A549 (cell line): ENCODE measurements at regions not wholly inside any gene's neighbourhood (a gene's known extent, or its start where the extent isn't known, plus 50 kb on each side); places are given as distances from the start of the nearest gene placed in this dataset.

Source experiments
- CTCF ChIP-seq: fragments of >200 bp; sonication (Bioruptor Twin); formaldehyde crosslinking; IDR thresholded peaks from 3 replicates; pipeline ENCODE4 v1.5.1; 2016
- E2F6 ChIP-seq: IDR thresholded peaks from 2 replicates; pipeline ENCODE4 v1.6.1; 2012; ENCODE audit warnings: low read depth, borderline replicate concordance
- EP300 ChIP-seq, 2 experiments: fragments of >200 bp; sonication (Bioruptor Twin); formaldehyde crosslinking; IDR thresholded peaks; 2 replicates in 1 of 2; 3 replicates in 1 of 2; pipeline ENCODE4 v1.6.1; 2016 to 2017
- POLR2A ChIP-seq: IDR thresholded peaks from 2 replicates; pipeline ENCODE4 v1.6.1; 2012; ENCODE audit warnings: mild to moderate bottlenecking, low read length
- RAD21 ChIP-seq, 2 experiments: fragments of >200 bp in 1 of 2; sonication (Bioruptor Twin) in 1 of 2; formaldehyde crosslinking in 1 of 2; IDR thresholded peaks in 1 of 2; conservative IDR thresholded peaks in 1 of 2; 2 replicates in 1 of 2; 3 replicates in 1 of 2; pipeline ENCODE4 v1.6.1; 2012 to 2018; ENCODE audit warnings: inconsistent platforms in 1 of 2
- TF ChIP-seq, protein P1 (sequence below): IDR thresholded peaks from 2 replicates; pipeline ENCODE4 v1.6.1; 2012

- TF ChIP-seq CTCF (no peak), POLR2A (no peak), E2F6 (no peak), RAD21 (conservative IDR thresholded peaks at IDR 0.05 in 1 of 2, IDR thresholded peaks at IDR 0.05 in 1 of 2) (no peak), EP300 (IDR thresholded peaks at IDR 0.05) (no peak)
- TF ChIP-seq, protein P1, sequence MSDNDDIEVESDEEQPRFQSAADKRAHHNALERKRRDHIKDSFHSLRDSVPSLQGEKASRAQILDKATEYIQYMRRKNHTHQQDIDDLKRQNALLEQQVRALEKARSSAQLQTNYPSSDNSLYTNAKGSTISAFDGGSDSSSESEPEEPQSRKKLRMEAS = no peak
Observed at GRCh38 chr3:16811950-16812349, 72.8 kb upstream of the PLCL2 start.
